ENCODE measurements at regions not wholly inside any gene's neighbourhood (a gene's known extent, or its start where the extent isn't known, plus 50 kb on each side); places are given as distances from the start of the nearest gene placed in this dataset.
"Not testable (repeated sequence)": the region's sequence is repeated elsewhere in the genome, so short reads cannot be mapped to it uniquely, and the experiment has no call there.

GRCh38 chr5:90338712-90339372, 70.7 kb downstream of the CETN3 start:
- DNase-seq, result no peak

DNA sequence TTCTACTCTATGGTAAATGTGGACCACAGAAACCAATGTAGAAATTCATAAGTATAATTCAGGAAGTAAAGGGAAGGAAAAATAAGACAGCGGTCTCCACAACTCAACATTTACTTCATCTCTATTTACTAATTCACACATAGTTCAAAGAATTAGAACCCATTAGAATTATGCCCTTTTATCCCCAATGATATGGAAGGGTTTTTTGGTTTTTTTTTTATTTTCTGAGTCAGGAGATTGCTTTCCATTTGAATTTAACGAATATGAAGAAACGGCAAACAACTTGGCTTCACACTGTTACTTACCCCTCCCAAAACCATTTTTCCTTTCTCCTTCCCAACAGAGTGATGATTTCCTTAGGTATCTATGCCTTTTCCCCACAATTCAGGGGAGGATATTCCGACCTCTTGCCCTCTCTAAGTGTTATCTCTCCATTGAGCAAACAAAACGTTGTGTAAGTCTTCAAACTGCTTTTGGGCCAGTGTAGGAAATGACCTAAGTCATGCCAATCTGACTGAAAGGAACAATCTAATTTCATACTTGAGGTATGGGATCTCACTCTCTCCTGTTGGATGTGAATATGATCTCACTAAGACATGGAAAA, 72.0 kb downstream of the CETN3 start:
- no peak for DNase-seq

GRCh38 chr5:90336752-90337151, 72.8 kb downstream of the CETN3 start:
- DNase-seq, result no peak

GRCh38 chr5:90334741-90335140, 74.8 kb downstream of the CETN3 start:
- no peak for DNase-seq

- no peak for DNase-seq
These were observed 79.6 kb downstream of the CETN3 start for GRCh38 chr5:90329911-90330310.

DNA sequence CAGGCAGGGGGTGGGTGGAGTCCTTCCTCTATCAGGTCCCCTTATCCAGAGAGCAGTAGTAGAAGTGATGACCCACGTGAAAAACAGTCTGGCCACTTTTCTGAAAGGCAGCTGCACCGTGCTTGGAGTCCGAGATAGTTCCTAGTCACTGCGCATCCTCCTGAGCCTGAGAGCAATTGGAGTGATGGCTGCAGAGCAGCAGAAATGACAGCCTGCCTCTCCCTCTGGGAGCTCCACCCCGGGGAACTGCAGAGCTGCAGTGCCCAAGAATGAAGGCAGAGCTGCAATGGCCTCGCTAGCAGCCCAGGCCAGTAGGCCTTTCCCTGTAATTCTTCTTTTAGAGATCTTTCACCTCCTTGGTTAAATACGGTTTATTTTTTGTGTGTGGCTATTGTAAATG, 82.6 kb downstream of the CETN3 start:
- DNase-seq, result no peak

DNA sequence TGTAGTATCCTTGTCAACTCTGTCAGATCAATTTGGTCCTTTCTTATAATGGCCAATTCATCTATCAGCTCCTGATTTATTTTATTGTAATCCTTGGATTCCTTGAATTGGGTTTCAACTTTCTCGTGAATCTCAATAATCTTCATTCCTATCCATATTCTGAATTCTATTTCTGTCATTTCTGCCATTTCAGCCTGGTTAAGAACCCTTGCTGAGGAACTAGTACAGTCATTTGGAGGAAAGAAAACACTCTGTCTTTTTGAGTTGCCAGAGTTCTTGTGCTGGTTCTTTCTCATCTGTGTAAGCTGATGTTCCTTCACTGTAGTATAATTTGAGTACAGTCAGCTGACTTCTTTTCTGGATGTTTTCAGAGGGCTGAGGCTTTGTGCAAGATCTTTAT, 84.5 kb downstream of the CETN3 start:
- no peak for DNase-seq

DNA sequence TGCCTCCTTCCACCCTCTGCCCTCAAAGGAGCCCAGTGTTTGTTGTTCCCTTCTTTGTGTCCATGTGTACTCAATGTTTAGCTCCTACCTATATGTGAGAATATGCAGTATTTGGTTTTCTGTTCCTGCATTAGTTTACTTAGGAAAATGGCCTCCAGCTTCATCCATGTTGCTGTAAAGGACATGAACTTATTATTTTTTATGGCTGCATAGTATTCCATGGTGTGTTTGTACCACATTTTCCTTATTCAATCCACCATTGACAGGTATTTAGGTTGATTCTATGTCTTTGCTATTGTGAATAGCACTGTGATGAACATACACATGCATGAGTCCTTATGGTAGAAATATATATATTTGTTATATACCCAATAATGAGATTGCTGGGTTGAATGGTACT, 89.2 kb downstream of the CETN3 start:
- not testable (repeated sequence) for DNase-seq

DNA sequence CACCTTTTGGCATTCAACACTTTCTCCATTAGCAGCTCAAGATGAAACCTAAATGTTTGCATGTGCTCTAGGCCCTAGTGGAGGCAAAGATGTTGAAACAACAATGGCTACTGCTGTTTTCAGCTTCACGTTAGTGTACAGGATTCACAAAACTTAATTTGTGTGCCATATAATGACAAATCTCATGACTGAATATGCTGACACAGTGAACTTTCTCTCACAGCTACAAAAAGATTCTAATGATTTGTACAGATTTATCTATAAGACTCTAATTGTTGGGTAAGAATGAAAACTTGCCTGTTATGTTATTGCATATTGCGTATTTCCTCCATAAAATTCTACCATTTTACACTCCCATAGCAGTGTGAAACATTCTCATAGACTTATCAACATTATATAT, 97.5 kb downstream of the CETN3 start:
- no peak for DNase-seq

DNA sequence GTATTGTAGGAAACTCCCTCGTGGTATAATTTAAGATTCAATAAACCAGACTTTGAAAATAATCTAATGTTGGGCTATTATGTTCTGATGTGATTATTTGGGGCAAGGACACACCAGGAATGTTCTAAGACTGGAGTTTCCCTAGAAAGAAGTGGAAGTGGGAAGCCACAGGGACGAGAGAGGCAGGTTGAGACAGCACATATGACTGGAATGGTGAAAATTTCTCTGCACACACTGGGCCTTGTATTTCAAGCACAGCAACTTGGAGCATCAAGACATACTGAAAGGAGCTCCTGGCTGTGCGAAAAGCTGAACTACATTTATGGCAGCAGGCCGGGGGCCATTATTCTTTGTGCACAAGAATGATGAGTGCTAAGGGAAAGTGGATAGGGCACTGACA, 98.2 kb downstream of the CETN3 start:
- DNase-seq, result no peak

DNA sequence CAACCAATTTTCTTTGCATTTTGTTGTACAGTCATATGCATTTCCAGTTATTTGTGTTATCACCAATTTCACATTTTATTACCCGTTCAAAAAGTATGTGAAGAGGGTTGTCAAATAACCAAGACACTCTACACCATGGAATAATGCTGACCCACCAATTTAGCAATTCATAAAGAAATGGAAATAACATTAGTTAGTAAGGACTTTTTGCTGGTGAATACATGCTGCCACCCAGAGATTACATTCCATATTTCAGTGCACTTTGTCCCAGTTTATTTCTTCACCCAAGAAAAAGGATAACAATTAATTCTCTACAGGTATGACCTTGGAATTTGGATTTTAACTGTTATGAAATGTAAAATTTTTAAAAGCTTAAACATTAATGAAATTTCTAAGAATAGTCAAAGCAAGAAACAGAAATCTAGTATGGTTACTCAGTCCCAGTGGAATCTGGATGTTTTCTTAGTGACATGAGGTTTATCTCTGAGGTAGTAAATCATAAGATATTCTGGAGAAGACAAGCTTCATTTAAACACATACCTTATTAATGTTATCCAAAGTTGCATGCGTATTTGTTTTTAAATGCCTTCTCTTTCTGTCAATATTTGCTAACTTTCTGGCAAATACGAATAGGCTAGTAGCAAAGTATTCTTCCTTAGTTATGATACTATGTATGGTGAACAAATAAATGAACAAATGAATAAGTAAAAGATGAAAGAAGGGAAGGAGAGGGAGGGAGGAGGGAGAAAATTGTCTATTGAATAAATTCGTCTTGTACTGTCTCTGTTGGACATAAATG, 100.6 kb downstream of the CETN3 start:
- no peak for DNase-seq

- DNase-seq, result no peak
These were observed 101.8 kb downstream of the CETN3 start for GRCh38 chr5:90307782-90308181.

- no peak for DNase-seq
These were observed 102.2 kb downstream of the CETN3 start for GRCh38 chr5:90307322-90307721.

DNA sequence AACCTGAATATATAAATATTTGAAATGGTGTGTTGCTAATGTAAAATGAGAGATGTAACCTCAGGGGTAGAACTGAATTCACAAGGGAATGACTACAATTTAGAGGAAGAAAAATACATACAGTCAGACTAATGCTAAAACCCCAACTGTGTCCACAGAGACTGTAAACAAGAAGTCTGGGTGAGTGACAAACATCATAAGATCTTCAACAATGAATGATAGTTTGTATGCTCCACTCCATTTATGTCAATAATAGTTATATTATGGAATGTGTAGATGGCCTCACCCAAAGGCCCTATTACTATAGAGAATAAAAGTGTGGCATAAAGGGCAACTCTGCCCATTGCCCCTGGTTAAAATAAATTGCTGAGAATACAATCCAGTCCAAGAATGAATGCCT, 102.9 kb downstream of the CETN3 start:
- DNase-seq, result no peak

DNA sequence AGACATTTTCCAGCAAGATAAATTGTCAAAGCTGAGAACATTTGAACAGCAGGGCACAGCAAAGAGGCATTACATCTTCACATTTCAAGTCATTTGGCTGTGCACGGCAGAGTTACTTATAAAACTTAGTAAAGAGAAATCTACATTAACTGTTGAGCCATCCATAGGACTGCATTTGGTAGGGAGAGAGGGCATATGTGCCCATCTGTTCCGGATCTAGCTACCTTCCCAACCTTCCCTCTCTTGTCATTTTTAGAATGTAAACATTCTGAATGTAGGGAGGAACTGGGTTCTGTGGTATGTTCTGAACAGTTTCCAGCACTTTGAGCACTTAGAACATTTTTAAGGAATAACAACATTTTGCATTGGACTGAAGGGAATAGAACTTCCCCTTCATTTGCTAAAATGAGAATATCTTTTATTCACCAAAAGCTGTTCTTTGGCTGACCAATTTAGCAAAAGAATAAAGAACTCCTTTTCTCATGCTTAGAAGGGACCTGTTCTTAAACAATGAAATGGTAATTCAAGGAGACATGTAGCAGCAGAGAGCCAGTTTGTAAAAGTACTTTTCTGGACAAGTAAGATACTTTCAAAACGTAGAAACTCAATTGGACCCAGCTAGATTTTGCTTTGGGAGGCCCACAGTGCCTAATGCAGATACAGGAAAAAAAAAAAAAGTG, 104.4 kb downstream of the CETN3 start:
- DNase-seq, result no peak

- no peak for DNase-seq
These were observed 108.3 kb downstream of the CETN3 start for GRCh38 chr5:90301248-90301647.

GRCh38 chr5:90297045-90297764, 112.4 kb downstream of the CETN3 start:
- DNase-seq, result no peak

DNA sequence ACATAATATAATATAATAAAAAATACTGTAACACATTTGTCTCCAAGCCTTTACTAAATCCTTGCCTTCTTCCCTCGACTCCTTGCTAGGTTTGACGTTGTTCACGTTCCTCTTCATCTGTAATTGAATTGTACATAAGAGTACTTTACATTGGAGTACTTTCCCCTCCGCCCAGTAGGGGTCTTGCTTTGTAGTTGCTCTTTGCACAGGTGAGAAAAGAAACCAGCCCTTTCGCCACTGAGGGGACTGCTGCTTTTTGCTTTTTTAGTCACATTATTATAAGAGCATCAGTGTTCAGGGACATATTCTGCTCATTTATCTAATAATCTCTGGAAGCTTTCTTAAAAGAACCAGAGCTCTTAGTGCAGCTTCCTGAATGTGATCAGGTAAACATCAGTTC, 115.0 kb downstream of the CETN3 start:
- no peak for DNase-seq

- DNase-seq, result no peak
These were observed 115.6 kb downstream of the CETN3 start for GRCh38 chr5:90293931-90294330.

GRCh38 chr5:90290648-90291047, 118.9 kb downstream of the CETN3 start:
- no peak for DNase-seq

- no peak for DNase-seq
These were observed 119.7 kb downstream of the CETN3 start for GRCh38 chr5:90289837-90290236.

DNA sequence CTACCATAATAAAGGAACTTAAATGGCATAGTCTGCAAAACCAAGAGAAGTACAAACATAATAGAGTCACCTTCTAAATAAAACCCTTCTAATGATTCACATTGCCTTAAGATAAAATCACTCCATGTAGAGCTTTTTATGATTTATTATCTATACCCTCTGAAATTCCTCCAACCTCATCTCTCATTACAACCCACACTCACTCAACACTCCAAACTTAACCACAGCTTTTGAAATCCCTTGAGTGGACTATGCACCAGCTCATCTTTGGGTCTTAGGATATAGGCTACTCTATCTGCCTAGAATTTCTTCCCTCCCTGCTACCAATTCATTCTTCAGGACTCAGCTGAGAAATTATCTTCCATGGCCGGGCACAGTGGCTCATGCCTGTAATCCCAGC, 122.5 kb downstream of the CETN3 start:
- DNase-seq, result no peak

- no peak for DNase-seq
These were observed 124.0 kb downstream of the CETN3 start for GRCh38 chr5:90285581-90285980.

Data from activated CD4-positive, alpha-beta T cell treated with anti-CD3 and anti-CD28 coated beads, Interleukin-2, Interleukin-6, amounts not matched to agents 100 ng/mL and 50 ng/mL, durations not matched to agents 16 hours and 8 hours (primary cell).